ENCODE measurements at regions not wholly inside any gene's neighbourhood (a gene's known extent, or its start where the extent isn't known, plus 50 kb on each side); places are given as distances from the start of the nearest gene placed in this dataset.
"Not testable (repeated sequence)": the region's sequence is repeated elsewhere in the genome, so short reads cannot be mapped to it uniquely, and the experiment has no call there.

DNA sequence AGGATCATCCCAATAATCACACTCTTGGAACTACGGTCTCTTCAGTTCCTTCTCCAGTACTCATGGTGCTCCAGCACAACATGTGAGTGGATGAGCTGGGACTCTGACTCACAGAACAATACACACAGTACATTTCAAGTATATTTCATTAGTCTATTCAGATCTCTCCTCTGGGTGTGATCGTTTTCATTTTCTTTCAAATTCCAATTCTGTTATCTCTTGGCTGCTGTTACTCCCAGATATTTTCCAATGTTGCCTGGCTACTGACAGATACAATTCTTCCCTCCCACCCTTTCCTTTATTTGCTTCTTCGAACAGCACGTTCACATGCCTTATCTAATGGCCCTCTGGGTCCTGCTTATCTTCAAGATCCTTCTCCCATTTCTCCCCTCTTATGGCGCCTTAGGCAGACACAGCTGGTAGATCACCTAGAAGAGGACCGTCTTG, 216.0 kb downstream of the ACKR3 start:
- Mint-ChIP-seq H3K36me3 (ENCODE audit: low read depth) (no peaks in the 10 kb centered on the region), H3K27me3 (ENCODE audit: insufficient read depth) (peaks cover 17% of the 10 kb centered on the region), H3K4me3 (no peak overlapping the region), H3K9me3 (peaks cover 17% of the 10 kb centered on the region), H3K27ac (no peak overlapping the region), H3K4me1 (ENCODE audit: low read depth) (0 out of 2 replicates have a peak, but pooled peaks cover 5% of the 10 kb centered on the region)
- TF ChIP-seq, protein P1, sequence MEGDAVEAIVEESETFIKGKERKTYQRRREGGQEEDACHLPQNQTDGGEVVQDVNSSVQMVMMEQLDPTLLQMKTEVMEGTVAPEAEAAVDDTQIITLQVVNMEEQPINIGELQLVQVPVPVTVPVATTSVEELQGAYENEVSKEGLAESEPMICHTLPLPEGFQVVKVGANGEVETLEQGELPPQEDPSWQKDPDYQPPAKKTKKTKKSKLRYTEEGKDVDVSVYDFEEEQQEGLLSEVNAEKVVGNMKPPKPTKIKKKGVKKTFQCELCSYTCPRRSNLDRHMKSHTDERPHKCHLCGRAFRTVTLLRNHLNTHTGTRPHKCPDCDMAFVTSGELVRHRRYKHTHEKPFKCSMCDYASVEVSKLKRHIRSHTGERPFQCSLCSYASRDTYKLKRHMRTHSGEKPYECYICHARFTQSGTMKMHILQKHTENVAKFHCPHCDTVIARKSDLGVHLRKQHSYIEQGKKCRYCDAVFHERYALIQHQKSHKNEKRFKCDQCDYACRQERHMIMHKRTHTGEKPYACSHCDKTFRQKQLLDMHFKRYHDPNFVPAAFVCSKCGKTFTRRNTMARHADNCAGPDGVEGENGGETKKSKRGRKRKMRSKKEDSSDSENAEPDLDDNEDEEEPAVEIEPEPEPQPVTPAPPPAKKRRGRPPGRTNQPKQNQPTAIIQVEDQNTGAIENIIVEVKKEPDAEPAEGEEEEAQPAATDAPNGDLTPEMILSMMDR (IDR thresholded peaks at IDR 0.05), result no peak
- DNase-seq, result no peak

DNA sequence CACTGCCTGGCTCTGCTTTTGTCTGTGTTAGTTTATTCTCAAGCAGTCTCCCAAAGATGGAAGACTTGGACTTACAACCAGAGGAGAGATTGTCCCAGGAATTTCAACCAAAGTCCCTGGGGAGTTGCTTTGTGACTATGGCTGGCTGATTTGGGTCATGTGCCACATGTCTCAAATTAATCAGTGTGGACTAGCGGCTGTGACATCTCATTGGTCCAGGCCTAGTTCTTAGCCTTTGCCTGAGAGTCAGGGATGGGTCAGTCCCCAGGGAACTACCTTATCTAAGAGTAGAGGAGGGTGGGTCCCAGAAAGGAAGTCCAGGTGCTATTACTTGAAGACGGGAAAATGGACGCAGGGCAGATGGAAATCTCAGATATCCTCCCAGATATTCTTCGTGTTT, 217.1 kb downstream of the ACKR3 start:
- Mint-ChIP-seq H3K27me3 (ENCODE audit: insufficient read depth) (peaks cover 17% of the 10 kb centered on the region), H3K9me3 (peaks cover 17% of the 10 kb centered on the region), H3K36me3 (ENCODE audit: low read depth) (no peaks in the 10 kb centered on the region), H3K27ac (no peak overlapping the region), H3K4me3 (no peak overlapping the region), H3K4me1 (ENCODE audit: low read depth) (0 out of 2 replicates have a peak, but pooled peaks cover 5% of the 10 kb centered on the region)
- DNase-seq, result no peak
- TF ChIP-seq, protein P1 (IDR thresholded peaks at IDR 0.05), result no peak

DNA sequence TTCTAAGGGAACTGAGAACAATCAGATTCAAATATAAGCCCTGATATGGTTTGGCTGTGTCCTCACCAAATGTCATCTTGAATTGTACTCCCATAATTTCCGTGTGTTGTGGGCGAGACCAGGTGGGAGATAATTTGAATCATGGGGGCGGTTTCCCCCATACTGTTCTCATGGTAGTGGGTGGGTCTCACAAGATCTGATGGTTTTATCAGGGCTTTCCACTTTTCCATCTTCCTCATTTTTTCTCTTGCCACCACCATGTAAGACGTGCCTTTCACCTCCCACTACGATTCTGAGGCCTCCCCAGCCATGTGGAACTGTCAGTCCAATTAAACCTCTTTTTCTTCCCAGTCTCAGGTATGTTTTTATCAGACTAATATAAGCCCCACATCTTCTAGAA, 217.8 kb downstream of the ACKR3 start:
- not testable (repeated sequence) for DNase-seq; H3K27ac Mint-ChIP-seq; H3K36me3 Mint-ChIP-seq (ENCODE audit: low read depth); H3K4me1 Mint-ChIP-seq (ENCODE audit: low read depth); H3K4me3 Mint-ChIP-seq
- H3K27me3 Mint-ChIP-seq (ENCODE audit: insufficient read depth), result peaks cover 15% of the 10 kb centered on the region
- H3K9me3 Mint-ChIP-seq, result peaks cover 17% of the 10 kb centered on the region

DNA sequence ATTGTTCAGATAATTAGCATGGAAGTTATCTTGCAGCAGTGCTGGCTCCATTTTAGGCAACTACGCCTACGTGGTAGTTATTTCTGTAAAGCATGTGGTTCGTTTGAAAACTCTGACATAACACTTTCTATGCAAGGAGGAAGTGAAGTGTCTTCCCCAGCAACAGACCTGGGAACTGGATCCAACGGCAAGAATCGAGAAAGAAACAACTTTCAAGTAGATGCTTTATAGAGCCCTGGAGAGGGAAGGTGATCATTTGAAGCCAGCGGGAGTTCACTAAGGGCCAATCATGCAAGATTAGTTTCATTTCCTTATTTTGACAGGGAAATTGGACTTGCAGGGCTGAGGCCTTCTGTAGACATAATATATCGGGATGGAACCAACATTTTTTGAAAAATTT, 218.3 kb downstream of the ACKR3 start:
- Mint-ChIP-seq H3K9me3 (peaks cover 17% of the 10 kb centered on the region), H3K4me1 (ENCODE audit: low read depth) (0 out of 2 replicates have a peak, but pooled peaks cover 2% of the 10 kb centered on the region), H3K27ac (no peak overlapping the region), H3K4me3 (no peak overlapping the region), H3K36me3 (ENCODE audit: low read depth) (no peaks in the 10 kb centered on the region), H3K27me3 (ENCODE audit: insufficient read depth) (peaks cover 15% of the 10 kb centered on the region)
- TF ChIP-seq, protein P1 (IDR thresholded peaks at IDR 0.05), result no peak
- no peak for DNase-seq

DNA sequence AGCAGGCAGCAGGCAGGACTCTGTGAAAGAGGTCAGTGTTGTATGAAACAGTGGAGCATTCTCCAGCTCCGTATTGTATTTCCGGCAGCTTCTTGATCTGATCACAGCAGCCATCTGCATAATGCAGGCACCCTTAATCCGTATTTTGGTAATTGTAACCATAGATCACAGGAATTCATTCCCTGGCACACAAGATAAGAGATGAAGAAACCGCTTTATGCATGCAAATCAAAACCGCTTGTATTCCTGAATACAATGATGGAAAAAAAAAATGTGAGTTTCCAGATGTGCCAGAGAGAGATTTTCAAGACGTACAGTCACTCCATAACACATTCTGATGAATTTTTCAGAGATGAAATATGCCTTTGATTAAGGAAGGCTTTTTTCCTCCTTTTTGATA, 221.3 kb downstream of the ACKR3 start:
- TF ChIP-seq, protein P1 (IDR thresholded peaks at IDR 0.05), result no peak
- Mint-ChIP-seq H3K4me3 (no peak overlapping the region), H3K9me3 (peaks cover 7% of the 10 kb centered on the region), H3K27me3 (ENCODE audit: insufficient read depth) (peaks cover 24% of the 10 kb centered on the region), H3K36me3 (ENCODE audit: low read depth) (no peaks in the 10 kb centered on the region), H3K27ac (no peak overlapping the region), H3K4me1 (ENCODE audit: low read depth) (no peaks in the 10 kb centered on the region)
- DNase-seq, result no peak

DNA sequence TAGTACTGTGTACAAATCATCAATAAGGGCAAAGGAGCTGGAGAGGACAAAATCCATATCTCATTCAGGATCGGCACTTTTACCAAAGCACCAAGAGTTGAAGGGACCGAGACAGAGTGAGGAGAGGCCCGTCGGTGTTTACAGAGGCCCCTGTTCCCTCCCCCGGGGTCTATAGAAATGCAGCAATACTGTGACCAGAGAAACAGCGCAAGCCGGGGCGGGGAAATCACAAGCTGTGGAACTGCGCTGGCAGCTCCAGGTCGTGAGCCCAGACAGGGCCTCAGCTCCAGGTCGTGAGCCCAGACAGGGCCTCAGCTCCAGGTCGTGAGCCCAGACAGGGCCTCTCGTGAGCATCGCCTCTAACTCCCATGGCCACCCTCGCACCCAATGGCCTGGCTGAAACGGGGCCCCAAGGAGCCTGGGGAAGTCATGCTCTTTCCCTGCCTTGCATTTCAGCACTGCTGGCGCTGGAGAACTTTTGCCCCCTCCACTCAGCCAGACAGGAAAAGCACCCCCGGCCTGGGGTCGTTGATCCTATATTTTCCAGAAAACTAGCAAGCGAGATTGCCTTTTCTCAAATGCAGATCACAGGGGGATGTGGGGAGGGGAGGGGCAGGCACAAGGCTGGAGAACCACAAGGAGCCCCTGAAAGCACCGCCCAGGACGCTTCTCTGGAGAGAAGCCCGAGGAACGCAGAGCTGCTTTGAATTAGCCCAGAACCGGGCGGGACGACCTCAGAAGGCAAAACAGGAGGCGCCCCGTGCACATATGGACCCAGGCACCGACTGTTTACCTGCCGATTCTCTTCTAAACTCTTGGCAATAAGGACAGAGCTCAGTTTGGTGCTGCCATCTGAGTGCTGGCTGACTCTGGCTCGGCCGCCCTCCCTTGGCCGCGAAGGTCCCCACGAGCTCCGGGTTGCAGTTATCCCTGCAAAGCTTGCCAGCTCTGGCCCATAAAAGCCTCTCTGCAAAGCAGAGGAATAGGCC, 223.7 kb downstream of the ACKR3 start:
- H3K27me3 Mint-ChIP-seq (ENCODE audit: insufficient read depth), result peaks cover 18% of the 10 kb centered on the region
- no peak overlapping the region for H3K27ac Mint-ChIP-seq
- no peak for DNase-seq

More for the DNA sequence above, 223.7 kb downstream of the ACKR3 start:
- TF ChIP-seq, protein P1 (IDR thresholded peaks at IDR 0.05), result no peak
- Mint-ChIP-seq H3K4me1 (ENCODE audit: low read depth) (no peaks in the 10 kb centered on the region), H3K4me3 (no peak overlapping the region), H3K36me3 (ENCODE audit: low read depth) (no peaks in the 10 kb centered on the region), H3K9me3 (no peaks in the 10 kb centered on the region; the same call in 1 of the 2 replicates)

Data from HFFc6 (cell line).